ENCODE measurements at regions not wholly inside any gene's neighbourhood (a gene's known extent, or its start where the extent isn't known, plus 50 kb on each side); places are given as distances from the start of the nearest gene placed in this dataset.
A peak's percentile ranks its signal among the peaks of the same experiment; 100 is the strongest.

DNA sequence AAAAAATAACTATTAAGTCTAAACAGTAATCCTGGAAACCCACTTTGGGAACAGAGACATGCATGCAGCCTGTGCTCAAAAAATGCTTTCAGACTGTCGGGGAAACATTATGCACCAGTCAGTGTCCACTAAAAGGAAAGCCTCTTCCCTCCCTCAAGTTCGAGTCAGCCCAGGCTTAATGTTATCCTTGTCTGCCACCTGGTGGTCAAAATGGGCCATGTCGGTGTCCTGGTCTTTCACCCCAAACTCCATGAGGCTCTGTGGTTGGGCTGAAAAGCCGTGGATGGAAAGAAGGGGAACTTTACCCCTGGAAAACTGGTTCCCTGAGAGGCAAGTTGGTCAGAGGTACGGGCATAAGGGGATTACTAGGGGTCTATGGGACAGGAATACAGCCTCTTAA, 88.4 kb upstream of the ZNF492 start:
- peak; percentile 1 to 52 for DNase-seq (ENCODE audit: low read depth in 1 of 2, low spot score in 1 of 2)
- TF ChIP-seq, protein P1, sequence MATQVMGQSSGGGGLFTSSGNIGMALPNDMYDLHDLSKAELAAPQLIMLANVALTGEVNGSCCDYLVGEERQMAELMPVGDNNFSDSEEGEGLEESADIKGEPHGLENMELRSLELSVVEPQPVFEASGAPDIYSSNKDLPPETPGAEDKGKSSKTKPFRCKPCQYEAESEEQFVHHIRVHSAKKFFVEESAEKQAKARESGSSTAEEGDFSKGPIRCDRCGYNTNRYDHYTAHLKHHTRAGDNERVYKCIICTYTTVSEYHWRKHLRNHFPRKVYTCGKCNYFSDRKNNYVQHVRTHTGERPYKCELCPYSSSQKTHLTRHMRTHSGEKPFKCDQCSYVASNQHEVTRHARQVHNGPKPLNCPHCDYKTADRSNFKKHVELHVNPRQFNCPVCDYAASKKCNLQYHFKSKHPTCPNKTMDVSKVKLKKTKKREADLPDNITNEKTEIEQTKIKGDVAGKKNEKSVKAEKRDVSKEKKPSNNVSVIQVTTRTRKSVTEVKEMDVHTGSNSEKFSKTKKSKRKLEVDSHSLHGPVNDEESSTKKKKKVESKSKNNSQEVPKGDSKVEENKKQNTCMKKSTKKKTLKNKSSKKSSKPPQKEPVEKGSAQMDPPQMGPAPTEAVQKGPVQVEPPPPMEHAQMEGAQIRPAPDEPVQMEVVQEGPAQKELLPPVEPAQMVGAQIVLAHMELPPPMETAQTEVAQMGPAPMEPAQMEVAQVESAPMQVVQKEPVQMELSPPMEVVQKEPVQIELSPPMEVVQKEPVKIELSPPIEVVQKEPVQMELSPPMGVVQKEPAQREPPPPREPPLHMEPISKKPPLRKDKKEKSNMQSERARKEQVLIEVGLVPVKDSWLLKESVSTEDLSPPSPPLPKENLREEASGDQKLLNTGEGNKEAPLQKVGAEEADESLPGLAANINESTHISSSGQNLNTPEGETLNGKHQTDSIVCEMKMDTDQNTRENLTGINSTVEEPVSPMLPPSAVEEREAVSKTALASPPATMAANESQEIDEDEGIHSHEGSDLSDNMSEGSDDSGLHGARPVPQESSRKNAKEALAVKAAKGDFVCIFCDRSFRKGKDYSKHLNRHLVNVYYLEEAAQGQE (IDR thresholded peaks at IDR 0.05; ENCODE audit: insufficient replicate concordance, low read depth), result no peak
- TF ChIP-seq, protein P2, sequence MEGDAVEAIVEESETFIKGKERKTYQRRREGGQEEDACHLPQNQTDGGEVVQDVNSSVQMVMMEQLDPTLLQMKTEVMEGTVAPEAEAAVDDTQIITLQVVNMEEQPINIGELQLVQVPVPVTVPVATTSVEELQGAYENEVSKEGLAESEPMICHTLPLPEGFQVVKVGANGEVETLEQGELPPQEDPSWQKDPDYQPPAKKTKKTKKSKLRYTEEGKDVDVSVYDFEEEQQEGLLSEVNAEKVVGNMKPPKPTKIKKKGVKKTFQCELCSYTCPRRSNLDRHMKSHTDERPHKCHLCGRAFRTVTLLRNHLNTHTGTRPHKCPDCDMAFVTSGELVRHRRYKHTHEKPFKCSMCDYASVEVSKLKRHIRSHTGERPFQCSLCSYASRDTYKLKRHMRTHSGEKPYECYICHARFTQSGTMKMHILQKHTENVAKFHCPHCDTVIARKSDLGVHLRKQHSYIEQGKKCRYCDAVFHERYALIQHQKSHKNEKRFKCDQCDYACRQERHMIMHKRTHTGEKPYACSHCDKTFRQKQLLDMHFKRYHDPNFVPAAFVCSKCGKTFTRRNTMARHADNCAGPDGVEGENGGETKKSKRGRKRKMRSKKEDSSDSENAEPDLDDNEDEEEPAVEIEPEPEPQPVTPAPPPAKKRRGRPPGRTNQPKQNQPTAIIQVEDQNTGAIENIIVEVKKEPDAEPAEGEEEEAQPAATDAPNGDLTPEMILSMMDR (IDR thresholded peaks at IDR 0.05; ENCODE audit: insufficient read depth, low read length), result peak; percentile 31
- H3K27ac ChIP-seq (replicated peaks), result no peak overlapping the region
- no peaks in the 10 kb centered on the region for H3K27me3 ChIP-seq (ENCODE audit: insufficient read depth, poor library complexity, severe bottlenecking)
- no peak overlapping the region for H3K4me3 ChIP-seq (replicated peaks; ENCODE audit: insufficient read depth, low read length)

DNA sequence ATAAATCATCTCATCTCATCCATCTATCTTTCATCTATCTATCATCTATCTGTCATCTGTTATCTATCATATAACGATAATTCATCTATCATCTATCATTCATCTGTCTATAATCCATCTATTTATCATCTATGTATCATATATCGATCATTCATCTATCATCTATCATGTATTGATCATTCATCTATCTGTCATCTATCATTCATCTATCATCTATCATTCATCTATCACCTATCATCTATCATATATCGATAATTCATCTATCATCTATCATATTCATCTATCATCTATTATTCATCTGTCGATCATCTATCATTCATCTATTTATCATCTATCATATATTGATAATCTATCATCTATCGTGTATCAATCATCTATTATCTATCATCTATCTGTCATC, 100.4 kb upstream of the ZNF492 start:
- DNase-seq (ENCODE audit: low read depth in 1 of 2, low spot score in 1 of 2), result no peak
- Histone ChIP-seq H3K4me3 (replicated peaks; ENCODE audit: insufficient read depth, low read length) (no peak overlapping the region), H3K27me3 (ENCODE audit: insufficient read depth, poor library complexity, severe bottlenecking) (no peaks in the 10 kb centered on the region), H3K27ac (replicated peaks) (no peak overlapping the region)
- TF ChIP-seq SPI1 (IDR thresholded peaks at IDR 0.05; ENCODE audit: borderline replicate concordance, low read depth), result no peak
- TF ChIP-seq, protein P1 (IDR thresholded peaks at IDR 0.05; ENCODE audit: insufficient replicate concordance, low read depth), result no peak
- TF ChIP-seq, protein P2 (IDR thresholded peaks at IDR 0.05; ENCODE audit: insufficient read depth, low read length), result no peak
- no peak for TF ChIP-seq GABPA (IDR thresholded peaks at IDR 0.05; ENCODE audit: low read depth)
- TF ChIP-seq POLR2AphosphoS5 (IDR thresholded peaks at IDR 0.05; ENCODE audit: low read depth), result no peak

DNA sequence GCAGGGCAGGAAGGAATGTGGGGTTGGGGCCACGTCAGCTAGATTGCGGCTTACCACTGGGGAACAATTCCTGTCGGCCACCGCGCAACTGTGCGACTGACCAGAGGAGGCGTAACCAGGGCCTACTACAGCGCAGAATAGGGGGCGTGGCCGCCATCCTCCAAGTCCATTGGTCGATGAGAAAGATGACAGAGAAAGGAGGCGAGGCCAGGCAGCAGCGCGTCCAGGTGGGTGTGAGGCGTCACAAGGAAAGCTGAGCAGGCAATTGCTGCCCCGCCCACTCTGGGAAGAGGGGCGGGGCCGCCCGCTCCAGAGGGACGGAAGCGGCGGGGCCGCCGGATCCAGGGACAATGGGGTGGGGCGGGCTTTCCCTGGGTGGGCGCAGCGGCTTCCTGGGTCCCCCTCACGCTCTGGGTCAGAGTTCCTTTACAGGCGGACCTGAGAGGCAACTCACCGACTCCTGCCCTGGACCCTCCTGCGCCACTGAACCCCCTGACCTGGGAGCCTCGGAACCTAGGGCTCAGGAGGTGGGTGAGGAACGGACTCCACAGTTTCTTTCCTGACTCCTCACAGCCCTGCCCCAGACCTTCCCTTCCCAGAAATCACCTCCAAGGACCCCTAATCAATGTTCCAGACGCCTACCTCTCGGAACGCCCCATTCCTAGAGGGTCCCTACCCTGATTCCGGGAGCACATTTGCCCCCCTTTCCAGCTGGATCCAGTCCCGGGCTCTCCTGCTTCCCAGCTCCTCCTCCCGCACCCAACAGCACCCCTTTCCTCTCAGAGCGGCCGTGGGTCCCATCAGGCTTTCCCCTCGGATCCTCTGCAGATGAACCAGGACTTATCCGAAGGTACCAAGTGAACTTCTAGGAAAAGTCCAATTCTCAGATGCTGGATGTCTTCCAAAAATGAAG, 101.5 kb upstream of the ZNF492 start:
- DNase-seq (ENCODE audit: low read depth in 1 of 2, low spot score in 1 of 2), result no peak
- H3K4me3 ChIP-seq (replicated peaks; ENCODE audit: insufficient read depth, low read length), result no peak overlapping the region
- no peak overlapping the region for H3K27ac ChIP-seq (replicated peaks)
- TF ChIP-seq POLR2AphosphoS5 (IDR thresholded peaks at IDR 0.05; ENCODE audit: low read depth) (no peak), GABPA (IDR thresholded peaks at IDR 0.05; ENCODE audit: low read depth) (no peak), SPI1 (IDR thresholded peaks at IDR 0.05; ENCODE audit: borderline replicate concordance, low read depth) (no peak)
- TF ChIP-seq, protein P2 (IDR thresholded peaks at IDR 0.05; ENCODE audit: insufficient read depth, low read length), result no peak
- TF ChIP-seq, protein P1 (IDR thresholded peaks at IDR 0.05; ENCODE audit: insufficient replicate concordance, low read depth), result no peak
- no peaks in the 10 kb centered on the region for H3K27me3 ChIP-seq (ENCODE audit: insufficient read depth, poor library complexity, severe bottlenecking)
